GM19397 (cell line): ENCODE measurements at regions not wholly inside any gene's neighbourhood (a gene's known extent, or its start where the extent isn't known, plus 50 kb on each side); places are given as distances from the start of the nearest gene placed in this dataset.

Source experiments
- ATAC-seq: cut with Tn5 transposase; IDR thresholded peaks from one replicate; pipeline ENCODE4 v1.9.1; 2021; ENCODE audit warnings: mild to moderate bottlenecking, moderate library complexity; ENCODE audit not compliant: unreplicated experiment

- no peak for ATAC-seq
Observed at GRCh38 chr7:47007471-47007870, 574.4 kb downstream of the TNS3 start.

GRCh38 chr7:47000561-47000960, 581.4 kb downstream of the TNS3 start:
- no peak for ATAC-seq

- ATAC-seq, result no peak
Observed at GRCh38 chr7:46999866-47000265, 582.0 kb downstream of the TNS3 start.

- ATAC-seq, result no peak
Observed at GRCh38 chr7:46996972-46997371, 584.9 kb downstream of the TNS3 start.

GRCh38 chr7:46993396-46993795, 588.5 kb downstream of the TNS3 start:
- ATAC-seq, result no peak

- no peak for ATAC-seq
Observed at GRCh38 chr7:46990761-46991160, 591.1 kb downstream of the TNS3 start.

GRCh38 chr7:46989247-46989646, 592.7 kb downstream of the TNS3 start:
- no peak for ATAC-seq

GRCh38 chr7:46982928-46983327, 599.0 kb downstream of the TNS3 start:
- ATAC-seq, result no peak

- ATAC-seq, result no peak
Observed at GRCh38 chr7:46979439-46979838, 602.5 kb downstream of the TNS3 start.

- ATAC-seq, result no peak
Observed at GRCh38 chr7:46975493-46975892, 606.4 kb downstream of the TNS3 start.

- no peak for ATAC-seq
Observed at GRCh38 chr7:46972205-46972604, 609.7 kb downstream of the TNS3 start.

- ATAC-seq, result no peak
Observed at GRCh38 chr7:46970476-46970875, 611.4 kb downstream of the TNS3 start.

GRCh38 chr7:46970131-46970430, 611.8 kb downstream of the TNS3 start:
- ATAC-seq, result no peak

GRCh38 chr7:46969303-46970130, 612.4 kb downstream of the TNS3 start:
- ATAC-seq, result no peak

- no peak for ATAC-seq
Observed at GRCh38 chr7:46968003-46968402, 613.9 kb downstream of the TNS3 start.

GRCh38 chr7:46963719-46964118, 618.2 kb downstream of the TNS3 start:
- no peak for ATAC-seq

GRCh38 chr7:46960970-46961369, 620.9 kb downstream of the TNS3 start:
- ATAC-seq, result no peak

- no peak for ATAC-seq
Observed at GRCh38 chr7:46957195-46957594, 624.7 kb downstream of the TNS3 start.

- no peak for ATAC-seq
Observed at GRCh38 chr7:46955531-46955930, 626.4 kb downstream of the TNS3 start.

- no peak for ATAC-seq
Observed at GRCh38 chr7:46954181-46954580, 627.7 kb downstream of the TNS3 start.

- ATAC-seq, result no peak
Observed at GRCh38 chr7:46953008-46953407, 628.9 kb downstream of the TNS3 start.

GRCh38 chr7:46949270-46949931, 632.5 kb downstream of the TNS3 start:
- no peak for ATAC-seq

- ATAC-seq, result no peak
Observed at GRCh38 chr7:46948716-46949115, 633.2 kb downstream of the TNS3 start.
